ENCODE measurements at regions not wholly inside any gene's neighbourhood (a gene's known extent, or its start where the extent isn't known, plus 50 kb on each side); places are given as distances from the start of the nearest gene placed in this dataset.

- DNase-seq (ENCODE audit: low spot score) = no peak
These were observed 264.0 kb upstream of the PITX2 start for GRCh38 chr4:110886856-110887255.

DNA sequence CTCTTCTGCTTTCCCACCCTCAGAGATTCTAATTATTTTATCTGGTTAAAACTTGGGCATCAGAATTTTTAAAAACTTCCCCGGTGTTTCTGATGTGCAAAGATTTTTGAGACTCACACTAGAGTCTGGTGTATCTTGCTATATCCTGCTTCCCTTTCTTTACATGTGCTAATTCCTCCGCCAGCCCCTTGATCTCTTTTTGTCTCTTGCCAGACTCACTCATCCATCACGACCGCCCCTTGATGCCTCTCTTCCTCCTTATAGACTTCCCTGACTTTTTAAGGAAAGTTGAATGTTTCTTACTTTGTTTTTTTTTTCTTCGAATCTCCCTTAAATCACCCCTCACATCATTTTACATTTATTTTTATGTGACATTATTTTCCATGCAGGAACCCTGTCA lies 274.9 kb upstream of the PITX2 start:
- no peak for DNase-seq (ENCODE audit: low spot score)

DNA sequence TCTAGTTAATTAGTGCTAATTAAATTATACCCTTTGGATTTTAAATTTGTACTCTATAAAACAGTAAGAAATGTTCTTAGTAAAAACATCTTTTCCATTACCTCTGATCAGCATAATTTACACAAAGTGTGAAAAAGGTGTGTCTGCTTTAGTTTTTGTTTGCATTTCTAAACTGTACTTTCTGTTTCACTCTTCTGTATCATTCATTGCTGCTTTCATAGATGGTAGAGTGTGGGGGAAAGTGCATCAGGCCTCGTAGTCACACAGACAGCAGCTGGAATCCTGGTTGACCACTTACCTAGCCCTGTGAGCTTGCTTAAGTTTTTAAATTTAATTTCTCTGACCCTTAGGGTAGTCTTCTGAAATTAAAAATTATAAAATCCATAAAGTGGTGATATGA lies 275.4 kb upstream of the PITX2 start:
- DNase-seq (ENCODE audit: low spot score) = no peak

GRCh38 chr4:110900213-110900769 lies 277.4 kb upstream of the PITX2 start:
- no peak for DNase-seq (ENCODE audit: low spot score)

DNA sequence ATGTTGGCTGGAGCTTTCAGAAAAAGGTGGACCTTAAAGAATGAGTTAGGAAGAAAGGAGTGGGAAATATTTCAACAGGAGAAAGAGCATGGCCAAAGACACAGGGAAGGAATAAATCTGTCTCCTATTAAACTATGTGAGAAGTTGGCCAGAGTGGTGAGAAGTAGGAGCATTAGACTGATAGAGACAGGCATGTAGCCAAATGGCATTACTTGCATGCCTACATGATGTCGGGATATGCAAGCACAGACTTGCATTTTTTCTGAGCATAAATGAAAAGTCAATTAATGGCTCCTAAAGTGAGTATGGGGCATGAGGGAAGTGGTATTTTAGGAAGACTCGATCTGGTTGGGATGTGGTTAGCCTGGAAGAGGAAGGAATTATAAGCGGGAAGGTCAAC lies 279.6 kb upstream of the PITX2 start:
- DNase-seq (ENCODE audit: low spot score) = no peak

- DNase-seq (ENCODE audit: low spot score) = no peak
These were observed 281.7 kb upstream of the PITX2 start for GRCh38 chr4:110904435-110905065.

DNA sequence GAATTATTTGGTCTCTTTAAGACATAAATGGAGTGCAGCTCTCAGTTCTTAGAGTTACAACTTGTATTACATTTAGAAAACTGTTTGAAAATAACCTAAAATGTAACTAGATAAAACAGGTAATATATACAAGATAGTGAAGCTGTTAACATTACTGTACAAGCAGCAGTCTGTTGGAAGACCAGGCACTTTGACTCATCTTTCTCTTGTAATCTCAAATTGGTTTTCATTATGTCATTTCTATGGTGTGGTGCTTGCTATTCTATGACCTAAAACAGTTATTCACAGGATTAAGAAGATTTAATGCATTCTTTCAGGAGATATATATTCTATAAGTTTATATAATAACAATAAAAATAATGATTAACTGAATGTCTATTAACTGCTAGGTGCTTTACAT lies 282.5 kb upstream of the PITX2 start:
- no peak for DNase-seq (ENCODE audit: low spot score)

DNA sequence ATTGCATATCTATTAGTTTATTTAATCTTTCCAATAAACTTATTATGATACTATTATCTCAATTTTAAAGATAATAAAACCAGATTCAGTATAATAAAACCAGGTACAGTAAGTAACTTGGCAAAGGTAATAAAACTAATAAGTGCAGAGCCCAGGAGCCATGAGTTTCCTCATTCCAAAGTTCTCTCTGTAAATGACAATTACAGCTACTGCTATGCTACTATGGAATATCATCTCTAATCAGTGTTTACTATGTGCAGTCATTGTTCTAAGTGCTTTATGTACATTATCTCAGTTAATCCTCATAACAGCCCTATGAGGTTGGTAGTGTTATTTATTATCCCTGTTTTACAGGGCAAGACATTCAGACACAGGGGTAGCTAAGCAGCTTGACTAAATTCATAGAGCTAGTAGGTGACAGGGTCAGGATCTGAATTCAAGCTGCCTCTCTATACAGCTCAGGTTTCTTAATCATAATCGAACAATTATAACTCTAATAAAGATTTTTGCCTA lies 285.0 kb upstream of the PITX2 start:
- DNase-seq (ENCODE audit: low spot score) = no peak

GRCh38 chr4:110914791-110915190 lies 291.9 kb upstream of the PITX2 start:
- DNase-seq (ENCODE audit: low spot score) = no peak

DNA sequence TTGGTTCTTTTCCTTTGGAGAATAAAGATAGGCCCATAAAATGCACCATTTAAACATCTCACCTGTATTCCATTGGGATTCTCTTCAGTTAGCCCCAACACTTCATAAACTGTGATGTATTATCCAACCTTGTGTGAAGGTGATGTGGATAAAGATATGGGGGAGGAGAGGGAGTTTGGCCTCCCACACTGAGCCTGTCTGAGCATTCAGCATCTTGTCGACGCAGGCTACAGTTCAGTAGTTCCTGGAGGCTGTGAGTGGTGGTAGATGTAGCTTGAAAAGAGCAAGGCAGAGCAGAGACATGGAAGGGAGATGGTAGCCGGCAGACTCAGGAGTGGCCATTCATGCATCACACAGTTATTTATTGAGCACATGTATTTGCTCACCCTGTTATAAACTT lies 292.4 kb upstream of the PITX2 start:
- no peak for DNase-seq (ENCODE audit: low spot score)

DNA sequence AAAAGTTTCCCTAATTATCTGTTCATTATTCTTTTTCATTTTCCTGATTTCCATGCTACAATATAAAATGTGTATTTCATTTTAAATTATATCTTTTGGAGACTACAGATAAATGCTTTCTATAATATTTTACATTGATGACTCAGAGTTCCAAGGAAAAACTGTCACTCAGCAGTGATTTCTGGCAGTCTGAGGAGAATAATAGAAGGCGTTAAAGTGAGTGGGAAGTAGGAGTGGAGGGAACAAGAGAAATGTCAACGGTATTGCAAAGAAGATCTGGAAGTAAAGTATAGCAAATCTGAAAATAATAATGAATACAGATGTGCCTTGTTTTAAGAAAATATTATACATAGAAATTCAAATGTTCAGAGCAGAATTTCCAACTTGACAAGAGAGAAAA lies 293.6 kb upstream of the PITX2 start:
- DNase-seq (ENCODE audit: low spot score) = no peak

GRCh38 chr4:110917835-110918234 lies 295.0 kb upstream of the PITX2 start:
- no peak for DNase-seq (ENCODE audit: low spot score)

- DNase-seq (ENCODE audit: low spot score) = no peak
These were observed 298.1 kb upstream of the PITX2 start for GRCh38 chr4:110920990-110921389.

DNA sequence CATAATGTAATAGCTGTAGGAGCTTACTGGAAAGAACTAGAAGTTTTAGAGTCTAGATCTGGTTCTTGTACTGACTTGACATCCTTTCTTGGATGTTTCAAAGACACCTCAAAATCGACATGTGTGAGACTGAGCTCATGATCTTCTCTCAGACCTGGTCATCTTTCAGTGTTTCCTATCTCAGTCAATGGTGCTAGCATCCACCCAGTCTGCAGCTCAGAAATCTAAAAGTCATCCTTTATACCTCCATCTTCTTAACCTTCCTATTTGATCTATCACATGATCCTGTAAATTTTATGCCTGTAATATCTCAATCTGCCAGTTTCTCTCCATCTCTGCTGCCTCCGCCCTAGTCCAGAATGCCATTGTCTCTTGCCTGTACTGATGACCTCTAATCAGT lies 301.9 kb upstream of the PITX2 start:
- no peak for DNase-seq (ENCODE audit: low spot score)

- DNase-seq (ENCODE audit: low spot score) = no peak
These were observed 304.0 kb upstream of the PITX2 start for GRCh38 chr4:110926841-110927400.

DNA sequence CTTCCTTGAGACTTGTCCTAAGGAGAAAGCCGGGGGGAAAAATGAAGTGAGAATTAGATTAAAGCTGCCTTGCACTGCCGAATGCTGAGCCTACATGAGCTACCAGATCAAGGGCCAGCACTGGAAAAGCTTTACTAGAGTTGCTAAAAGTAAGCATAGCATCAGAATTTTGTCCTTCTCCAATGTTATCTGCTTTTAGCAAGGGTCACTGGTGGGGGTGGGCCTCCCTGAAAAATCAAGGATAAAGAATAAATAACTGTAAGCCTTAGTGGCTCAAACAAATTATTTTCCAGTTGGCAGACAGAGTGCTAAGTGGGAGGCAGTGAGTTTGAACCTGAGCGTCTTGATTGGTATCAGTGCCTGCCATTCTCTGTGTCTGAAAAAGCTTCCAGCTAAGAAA lies 310.5 kb upstream of the PITX2 start:
- DNase-seq (ENCODE audit: low spot score) = no peak

DNA sequence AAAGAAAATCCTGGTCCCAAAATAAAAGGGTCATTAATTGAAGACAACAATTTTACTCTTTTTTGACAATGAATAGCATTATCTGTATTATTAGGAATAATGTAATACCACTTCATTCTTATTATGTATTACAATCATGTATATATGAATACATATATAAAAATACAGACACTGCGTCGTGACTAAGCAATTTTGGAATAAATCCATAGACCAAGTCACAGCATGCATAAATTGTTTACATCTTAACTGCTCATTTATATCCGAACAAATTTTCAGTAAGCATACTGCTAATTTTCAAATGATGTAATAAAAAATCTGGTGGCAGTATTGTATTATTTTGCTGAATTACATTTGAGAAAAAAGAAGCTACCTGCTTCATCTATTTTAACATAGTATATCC lies 321.6 kb upstream of the PITX2 start:
- DNase-seq (ENCODE audit: low spot score) = no peak

- DNase-seq (ENCODE audit: low spot score) = no peak
These were observed 322.7 kb upstream of the PITX2 start for GRCh38 chr4:110945600-110945999.

- DNase-seq (ENCODE audit: low spot score) = no peak
These were observed 326.7 kb upstream of the PITX2 start for GRCh38 chr4:110949542-110949941.

- DNase-seq (ENCODE audit: low spot score) = no peak
These were observed 327.9 kb upstream of the PITX2 start for GRCh38 chr4:110950731-110951130.

- DNase-seq (ENCODE audit: low spot score) = no peak
These were observed 330.3 kb upstream of the PITX2 start for GRCh38 chr4:110953191-110953590.

DNA sequence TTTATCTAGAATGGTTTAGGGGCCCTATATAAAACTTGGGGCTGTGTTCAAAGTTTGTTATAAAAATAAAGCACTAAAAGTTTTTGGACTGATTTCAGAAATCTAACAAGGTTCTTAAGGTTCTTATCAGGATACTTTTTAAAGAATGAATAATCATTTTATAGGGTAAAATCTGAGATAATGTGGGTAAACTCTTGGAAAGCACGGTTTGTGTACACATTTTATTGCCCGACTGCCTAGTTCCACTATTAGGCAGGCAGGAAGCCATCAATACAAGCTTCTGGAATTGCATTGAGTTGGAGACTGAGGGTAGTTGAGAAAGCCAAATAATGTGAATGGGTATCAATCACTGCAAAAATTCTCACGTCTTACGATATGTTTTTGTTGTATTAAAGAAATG lies 331.0 kb upstream of the PITX2 start:
- DNase-seq (ENCODE audit: low spot score) = no peak

DNA sequence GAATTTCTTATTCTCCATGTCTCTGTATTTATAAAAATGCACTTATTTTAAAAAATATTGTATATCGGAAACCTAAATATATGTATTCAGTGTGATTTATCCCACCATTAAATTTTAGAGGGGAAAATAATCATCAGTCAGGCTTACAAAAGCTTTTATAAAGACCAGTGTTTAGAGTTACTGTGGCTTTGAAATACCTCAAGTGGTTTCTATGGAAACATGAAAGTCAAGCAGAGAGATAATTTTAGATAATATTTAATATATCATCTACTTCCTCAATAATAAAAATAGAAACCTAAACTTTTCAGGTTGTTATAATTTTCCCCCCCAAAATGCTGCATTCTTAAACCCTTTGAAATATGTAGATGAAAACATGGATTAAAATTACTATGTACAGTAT lies 332.9 kb upstream of the PITX2 start:
- DNase-seq (ENCODE audit: low spot score) = no peak
